DMS114 treated with DMSO at 0.1 percent for 48 hours (cell line): ENCODE measurements at regions not wholly inside any gene's neighbourhood (a gene's known extent, or its start where the extent isn't known, plus 50 kb on each side); places are given as distances from the start of the nearest gene placed in this dataset.

Experiments
- DNase-seq: peaks from one replicate; lab custom pipeline; 2025; ENCODE audit not compliant: unreplicated experiment; lab: John Stamatoyannopoulos, UW

DNA sequence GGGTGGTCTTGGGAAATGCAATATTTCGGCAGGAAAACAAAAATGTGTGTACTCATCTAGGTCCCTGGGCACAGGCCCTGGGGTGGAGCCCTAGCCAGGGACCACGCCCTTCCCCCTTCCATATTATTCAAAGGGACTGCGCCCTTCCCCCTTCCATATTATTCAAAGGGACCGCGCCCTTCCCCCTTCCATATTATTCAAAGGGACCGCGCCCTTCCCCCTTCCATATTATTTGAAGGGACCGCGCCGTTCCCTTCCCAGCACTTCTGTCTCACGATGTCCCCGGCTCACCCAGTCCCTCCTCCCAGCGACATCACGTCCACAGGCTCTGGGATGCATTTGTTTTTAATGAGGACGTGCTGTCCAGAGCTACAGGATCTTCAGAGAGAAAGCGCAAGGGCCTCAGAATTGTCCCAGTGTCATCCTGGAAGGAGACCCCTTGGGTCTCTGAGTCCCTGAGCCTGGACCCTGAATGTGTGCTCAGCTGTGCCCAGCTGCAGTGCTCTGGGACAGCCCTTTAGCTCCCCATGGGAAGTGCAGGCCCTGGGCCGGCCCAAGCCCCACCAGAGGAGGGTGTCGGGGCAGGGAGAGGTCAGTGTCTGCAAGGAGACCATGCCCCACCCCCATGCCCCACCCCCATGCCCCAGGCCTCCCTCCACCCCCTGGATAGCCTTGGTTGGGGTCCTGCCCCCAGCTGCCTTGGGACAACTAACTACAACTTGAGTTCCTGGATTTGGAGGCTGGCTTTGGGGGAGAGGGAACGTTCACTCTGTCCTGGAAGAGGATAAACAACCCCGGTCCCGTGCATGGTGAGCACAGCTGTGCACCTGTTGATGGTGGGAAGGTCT, 810.0 kb downstream of the BRD1 start:
- DNase-seq, result no peak

DNA sequence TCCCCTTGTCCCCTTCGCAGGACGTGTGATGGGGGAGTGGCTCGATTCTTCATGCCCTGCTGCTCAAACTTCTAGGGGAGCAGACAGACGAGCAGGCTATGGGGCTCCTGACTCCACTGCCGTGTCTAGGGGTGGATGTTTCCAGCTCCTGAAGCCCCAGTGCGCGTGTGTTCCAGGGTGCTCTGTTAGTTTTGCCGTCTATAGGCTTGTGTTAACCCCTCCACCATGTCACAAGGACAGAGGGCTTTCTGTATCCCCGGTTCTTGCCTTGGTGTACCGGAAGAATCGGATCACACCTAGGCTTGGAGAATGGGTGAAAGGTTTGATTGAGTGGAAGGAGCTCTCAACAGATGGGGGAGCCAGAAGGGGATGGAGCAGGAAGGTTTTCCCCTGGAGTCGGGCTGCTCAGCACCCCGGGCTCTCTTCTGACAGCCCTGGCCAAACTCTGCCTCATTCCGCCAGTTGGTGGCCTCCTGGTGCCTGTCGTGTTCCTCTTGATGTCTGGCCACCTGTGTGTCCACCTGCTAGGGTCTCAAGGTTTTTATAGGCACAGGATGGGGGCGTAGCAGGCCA, 810.7 kb downstream of the BRD1 start:
- DNase-seq, result no peak

DNA sequence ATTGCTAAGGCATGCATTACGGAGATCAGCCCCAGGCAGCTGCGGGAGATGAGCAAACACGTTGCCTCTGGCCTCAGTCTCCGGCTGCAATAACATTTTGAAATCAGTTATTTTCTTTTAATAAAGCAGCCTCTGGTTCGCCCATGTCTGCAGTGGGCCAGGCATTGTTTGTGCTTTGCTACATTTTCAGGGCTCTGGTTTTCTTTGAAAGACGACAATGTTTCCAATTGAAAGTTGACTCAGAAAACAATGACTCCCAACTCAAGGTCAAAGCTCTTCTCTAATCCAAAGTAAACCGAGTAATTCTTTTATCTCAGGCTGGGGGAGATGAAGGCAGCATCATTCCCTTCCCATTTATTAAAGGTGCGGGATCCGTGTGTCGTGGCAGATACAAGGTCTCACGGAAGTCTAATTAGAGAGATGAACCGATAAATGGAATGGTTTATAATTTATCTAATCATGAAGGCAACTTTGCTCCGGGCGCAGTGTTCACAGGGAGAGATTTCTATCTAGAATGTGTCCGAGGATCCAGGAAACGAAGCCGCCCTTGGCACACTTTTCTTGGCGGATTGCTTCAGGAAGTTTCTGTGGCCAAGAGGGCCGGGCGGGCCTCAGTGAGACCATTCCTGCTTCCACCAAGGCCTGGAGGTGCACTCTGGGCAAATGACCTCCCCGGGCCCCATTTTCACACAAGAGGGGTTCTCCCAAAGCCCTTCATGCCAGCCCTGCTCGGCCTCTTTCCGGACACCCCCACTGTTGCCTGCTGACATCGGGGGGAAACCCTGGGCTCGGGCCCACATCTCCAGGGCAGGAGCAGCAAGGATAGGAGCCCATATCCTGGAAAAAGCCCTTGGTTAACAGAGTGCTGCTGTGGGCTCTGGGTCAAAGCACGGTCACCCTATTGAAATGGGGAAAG, 811.4 kb downstream of the BRD1 start:
- DNase-seq, result no peak

DNA sequence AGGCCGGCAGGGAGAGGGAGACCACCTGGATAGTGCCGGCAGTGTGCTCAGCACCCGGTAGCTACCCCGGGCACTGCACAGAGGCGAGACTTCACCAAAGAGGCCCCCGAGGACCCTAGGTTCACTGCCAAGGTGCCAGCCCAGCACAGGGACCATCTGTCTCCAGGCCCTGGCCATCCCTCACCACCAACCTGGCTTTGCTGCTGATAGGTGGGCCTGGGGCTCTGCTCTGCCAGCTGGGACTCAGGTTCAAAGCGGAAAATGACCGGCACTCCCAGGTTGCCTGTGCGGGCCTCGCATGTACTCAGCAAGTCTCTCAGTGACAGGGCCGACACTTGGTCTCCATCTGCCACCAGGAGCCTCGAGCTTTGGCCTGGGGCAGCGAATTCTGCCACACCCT, 812.2 kb downstream of the BRD1 start:
- no peak for DNase-seq

DNA sequence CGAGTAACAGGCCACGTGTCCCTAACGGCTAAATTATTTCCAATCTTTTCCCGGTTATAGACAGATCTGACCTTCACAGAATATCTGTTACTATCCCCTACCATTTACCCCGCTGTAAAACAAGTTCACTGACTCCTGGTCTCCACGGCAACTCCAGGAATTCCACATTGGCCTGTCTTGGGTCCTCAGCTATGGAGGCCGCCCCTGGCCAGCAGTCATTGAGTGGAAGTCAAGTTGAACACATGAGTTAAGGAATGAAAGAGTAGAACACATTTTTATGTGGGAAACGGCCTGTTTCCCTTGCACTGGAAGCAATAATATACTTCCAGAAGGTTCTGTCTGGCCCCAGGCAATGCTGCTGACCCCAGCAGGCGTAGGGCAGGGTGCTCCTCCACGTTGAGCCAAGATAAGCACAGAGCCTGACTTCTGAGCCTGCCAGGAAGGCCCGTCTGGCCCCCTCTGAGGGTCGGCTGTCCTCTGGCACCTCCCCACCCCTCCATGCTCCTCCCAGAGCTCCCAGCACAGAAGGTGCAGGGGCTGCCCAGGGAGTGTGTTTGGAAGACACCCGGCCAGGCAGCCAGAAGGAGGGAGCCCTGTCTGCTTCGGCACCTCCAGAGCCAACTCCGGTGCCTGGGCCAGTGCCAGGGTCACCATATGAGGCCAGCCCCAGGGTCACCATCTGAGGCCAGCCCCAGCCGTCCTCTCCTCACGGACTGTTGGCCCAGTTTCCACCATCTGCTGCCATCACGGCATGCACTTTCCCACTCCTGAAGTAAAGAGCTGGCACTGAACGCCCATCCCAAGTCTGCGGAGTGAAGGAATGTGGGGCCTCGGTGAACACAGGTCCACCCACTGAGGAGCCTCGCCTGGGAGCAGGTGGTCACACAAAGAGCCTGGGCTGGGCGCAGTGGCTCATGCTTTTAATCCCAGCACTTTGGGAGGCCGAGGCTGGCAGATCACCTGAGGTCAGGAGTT, 813.2 kb downstream of the BRD1 start:
- DNase-seq, result no peak

DNA sequence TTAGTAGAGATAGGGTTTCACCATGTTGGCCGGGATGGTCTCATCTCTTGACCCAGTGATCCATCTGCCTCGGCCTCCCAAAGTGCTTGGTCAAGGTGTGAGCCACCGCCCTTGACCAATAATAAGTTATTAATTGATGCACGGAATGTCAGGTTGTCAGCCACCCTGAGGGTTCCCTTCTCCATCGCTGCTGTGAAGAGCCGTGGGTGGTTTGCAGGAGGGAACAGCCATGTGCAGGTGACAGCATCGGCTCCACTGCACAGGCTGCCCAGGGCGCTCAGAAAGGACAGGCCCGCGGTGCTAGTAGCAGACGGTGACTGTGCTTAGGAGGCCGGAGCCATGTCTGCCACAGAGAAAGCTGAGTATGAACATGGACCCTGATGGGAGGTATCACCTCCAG, 814.0 kb downstream of the BRD1 start:
- no peak for DNase-seq

DNA sequence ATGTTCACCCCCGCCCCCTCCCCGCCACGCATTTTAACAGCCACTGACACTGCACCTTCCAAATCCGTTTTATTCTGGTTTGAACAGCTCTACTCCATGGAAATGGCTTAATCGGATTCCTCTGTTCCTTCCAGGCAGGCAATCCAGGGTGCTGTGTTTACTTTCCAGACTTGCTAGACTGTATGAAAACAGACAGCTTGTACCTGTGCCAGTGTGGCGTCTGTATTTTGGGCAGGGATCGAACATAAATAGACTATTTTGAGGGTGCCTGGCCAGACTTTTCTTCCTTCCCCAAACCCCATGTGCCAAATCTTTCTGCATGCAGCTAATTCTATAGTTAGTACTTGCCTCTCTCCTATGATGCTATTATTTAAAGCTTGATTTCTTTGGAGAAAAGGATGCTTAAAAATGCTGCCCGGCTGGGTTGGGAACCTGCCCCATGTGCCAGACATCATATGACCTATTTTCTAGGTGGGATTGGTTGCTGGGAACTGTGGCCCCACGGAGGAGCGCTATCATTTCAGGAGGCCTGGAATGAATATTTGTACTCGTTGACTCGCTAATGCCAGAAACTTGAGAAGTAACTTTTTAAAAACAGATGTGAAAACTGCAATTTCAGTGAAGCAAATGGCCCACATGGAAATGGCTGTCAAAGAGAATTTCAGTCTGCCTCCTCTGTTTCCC, 814.8 kb downstream of the BRD1 start:
- DNase-seq, result no peak

DNA sequence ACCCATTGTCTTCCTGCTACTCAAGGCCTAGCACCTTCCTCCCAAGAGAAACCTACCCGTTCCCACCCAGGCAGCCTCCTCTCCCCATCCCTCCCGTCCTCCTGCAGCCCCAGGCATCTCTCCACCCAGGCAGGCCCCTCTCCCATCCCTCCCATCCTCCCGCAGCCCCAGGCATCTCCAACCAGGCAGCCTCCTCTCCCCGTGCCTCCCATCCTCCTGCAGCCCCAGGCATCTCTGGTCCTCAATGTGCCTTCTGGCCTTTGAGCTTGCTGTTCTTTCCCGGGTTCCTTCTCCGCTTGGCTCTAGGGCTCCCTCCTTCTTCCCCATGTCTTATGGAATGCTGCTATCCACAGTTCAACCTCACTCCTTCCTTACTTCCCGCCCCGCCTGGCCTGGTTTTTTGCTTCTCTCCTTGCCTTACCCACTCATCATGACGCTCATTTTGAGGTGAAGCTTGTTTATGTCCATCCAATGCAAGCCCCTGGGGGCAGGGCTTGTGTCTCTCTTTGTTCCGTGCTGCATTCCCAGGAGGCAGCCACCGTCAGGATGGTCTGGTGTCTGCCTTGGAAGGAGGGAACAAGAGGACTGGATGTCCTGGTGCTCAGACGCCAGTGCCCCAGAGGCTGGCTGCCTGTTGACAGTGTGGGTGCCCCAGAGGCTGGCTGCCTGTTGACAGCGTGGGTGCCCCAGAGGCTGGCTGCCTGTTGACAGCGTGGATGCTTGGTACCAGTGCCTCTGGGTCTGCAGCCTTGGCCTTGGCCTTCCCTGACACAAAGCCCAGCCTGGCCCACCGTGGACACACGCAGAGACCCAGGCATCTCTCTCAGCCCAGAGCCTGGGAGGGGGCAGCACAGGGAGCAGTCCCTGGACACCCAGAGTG, 815.7 kb downstream of the BRD1 start:
- no peak for DNase-seq

DNA sequence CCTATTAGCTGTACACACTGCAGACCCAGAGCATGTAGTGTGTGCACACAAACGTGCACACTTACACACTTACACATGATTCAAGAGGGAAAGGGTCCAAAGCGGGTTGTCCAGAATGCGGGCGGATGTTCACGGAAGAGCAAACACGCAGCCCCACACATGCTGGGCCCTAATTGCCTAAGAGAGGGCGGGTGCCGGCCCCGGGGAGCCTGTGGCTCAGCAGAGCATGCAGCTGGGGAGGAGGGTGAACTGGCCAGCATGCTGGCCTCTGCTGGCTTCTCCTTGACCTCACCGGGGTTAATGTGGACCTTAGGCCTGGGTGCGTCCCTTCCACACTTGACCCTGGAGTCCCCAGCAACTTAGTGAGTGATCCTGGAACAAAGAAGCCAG, 816.3 kb downstream of the BRD1 start:
- DNase-seq, result no peak

DNA sequence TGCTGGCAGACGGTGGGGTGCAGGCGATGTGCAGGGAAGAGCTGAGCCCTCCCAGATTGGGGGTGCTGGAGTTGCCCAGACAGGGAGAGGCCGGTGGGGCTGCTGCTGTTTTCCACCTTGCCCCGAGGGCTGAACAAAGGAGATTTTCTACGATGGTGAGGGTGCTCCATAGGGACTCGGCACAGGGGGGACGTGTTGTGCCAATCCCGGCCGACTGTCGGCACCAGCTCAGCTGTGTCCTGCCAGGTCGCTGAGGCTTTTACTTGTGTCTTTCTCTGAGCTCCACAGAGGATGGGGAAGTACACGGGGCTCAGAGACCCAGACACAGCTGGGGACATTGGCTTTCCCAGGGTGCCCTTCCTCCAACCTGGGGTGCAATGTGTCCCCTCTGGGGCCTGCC, 816.8 kb downstream of the BRD1 start:
- no peak for DNase-seq

DNA sequence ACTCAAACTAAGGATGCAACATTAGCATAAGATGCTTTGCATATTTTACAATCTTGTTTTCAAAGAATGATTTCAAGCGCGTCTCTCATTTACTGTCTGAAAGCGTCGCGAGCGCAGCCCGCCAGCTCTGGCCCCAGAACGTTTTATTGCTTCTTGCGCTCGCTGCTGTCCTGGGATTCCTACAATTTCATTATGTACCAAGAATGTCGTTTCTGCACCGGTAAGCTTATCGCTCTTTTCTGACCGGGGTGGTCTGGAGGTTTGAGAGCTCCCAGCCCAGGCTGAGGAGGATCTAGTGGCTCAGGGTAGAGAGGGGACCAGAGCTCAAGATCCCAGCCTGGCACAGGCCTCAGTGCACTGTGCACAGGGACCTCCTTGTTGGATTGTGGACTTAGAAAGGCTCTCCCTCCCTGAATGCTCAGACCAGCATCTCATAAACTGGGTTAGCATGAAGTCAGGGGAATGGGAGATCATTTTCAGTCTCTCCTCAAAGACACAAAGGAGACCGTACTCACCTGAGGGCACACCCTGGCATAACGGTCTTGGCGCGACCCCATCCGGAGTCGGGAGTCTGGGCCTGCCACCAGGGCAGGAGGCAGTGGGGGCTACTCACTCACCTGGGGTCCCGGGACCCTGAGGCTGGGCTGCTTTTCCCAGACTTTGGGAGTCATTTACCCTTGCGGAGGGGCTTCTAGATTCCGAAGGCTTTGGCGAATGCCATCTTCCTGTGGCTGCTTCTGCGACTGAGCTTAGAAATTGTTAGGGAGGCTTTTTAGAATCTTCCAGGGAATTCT, 817.4 kb downstream of the BRD1 start:
- no peak for DNase-seq

DNA sequence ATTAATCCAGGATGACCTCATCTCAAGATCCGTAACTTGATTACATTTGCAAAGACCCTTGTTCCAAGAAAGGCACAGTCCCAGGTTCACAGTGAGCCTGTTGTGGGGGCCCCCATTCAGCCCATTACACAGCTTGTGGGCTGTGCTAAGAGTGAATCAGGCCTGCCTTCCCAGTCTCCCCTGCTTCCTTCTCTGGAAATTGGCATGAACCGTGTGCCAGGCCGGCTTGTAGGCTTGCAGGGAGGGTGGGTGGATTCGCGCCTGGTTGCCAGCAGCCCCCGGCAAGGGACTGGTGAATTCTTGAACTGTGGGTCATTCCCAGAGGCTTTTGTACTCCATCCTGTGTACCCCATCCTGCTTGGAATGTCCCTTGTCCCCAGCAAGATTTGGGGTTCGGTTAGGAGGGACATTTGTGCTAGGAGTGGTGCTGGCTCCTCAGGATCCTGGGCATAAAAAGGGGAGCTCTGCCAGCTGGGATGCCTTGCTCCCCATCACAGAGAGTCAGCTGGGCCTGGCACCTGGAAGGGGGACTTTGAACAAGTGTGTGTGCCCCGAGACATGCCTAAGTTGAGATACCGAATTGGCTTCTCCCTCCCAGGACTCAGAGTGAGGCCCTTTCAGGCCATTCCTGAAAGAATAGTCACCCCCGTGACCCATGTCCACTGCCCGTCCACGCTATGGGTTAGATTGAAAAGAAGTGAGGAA, 818.2 kb downstream of the BRD1 start:
- no peak for DNase-seq

DNA sequence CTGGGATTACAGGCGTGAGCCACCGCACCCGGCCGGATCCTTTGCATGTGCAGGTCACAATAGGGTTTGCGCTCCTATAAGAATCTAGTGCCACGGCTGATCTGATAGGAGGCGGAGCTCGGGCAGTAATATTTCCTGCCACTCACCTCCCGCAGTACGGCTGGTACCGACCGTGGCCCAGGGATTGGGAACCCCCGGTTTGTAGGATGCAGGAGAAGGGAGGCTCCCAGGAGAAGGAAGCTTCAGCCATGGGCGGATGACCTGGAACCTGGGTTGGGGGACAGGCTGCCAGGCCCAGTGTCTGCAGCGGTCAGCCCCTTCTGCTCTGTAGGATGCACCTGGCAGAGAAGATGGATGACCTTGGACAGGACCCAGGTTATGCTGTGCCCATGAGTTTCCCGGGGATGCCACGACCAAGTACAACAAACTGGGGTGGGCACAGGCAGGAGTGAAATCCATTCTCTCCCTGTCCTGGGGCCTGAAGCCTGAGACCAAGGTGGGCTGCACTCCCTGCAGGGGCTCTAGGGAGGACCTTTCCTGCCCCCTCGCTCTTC, 818.9 kb downstream of the BRD1 start:
- DNase-seq, result no peak

DNA sequence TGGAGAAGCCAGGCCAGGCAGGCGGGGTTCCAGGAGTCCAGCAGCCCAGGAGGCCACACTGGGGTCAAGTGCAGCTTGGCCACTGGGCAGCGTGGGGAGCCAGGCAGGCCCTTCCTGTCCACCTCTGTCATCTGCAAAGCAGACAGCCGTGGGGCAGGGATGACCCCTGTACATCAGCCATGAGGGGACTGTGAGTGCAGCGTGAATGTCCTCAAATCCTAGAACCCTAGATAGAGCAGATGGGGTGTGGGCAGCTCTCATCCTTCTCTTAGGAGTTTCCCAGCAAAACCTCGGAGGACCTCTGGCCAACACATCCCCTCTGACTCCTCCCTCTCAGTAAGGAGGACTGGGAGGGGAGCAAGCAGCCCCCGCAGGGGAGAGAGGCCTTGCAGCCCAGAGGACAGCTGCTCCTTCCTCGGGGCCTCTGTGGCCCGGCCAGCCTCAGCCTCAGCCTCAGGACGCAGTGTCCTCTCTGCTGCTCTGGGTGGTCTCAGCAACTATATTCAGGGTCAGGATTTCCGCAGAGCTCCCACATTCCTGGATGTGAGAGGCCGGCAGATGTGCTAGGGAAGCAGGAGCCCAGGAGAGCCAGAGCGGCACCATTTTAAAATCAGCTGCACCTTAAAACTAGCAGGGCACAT, 820.5 kb downstream of the BRD1 start:
- no peak for DNase-seq

DNA sequence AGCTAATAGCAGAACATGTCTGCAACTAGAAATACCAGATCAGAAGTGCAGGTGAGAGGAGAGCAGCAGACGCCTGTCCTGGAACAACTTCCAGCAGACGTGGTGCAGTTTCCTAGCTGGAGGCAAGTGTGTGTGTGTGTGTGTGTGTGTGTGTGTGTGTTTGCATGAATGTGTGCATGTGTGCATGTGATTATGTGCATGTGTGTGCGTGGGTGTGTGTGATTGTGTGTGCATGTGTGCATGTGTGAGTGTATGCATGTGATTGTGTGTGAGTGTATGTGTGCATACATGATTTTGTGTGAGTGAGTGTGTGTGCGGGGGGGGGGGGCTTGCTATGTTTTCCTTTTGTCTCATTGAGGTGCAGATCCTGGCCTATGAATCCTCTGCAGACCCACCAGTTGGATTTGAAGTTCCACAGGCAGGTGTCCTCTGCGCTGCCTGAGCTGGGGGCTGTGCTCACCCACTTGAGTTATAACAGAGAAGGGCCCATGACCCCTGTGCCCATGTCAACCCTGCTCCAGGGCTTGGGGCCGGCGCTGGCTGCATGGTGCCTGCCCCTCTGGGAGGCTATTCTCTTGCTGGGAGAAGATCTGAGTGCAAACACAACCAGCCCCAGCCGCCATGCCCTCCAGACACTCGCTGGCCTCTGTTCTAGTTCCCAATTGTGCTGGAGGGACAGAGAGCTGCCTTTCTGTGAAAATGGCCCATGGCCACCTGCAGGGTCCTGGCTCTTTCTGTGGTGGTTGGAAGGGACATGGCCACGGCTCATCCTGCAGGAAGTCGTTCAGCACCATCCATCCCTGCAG, 821.3 kb downstream of the BRD1 start:
- no peak for DNase-seq

DNA sequence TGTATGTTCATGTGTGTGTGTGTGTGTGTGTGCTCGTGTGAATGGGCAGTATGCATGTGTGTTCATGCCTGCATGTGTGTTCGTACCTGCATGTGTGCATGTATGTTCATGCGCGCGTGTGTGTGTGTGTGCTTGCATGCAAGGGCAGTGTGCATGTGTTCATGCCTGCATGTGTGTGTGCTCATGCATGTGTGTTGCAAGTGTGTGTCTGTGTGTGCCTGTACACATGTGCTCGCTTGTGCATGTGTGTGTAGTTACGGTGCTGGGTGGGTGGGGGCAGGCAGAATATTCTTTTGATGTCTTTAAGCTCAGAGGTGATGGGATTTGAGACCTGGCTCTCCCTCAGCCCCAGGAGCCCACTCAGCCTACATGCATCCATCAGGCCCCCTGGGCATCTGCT, 822.1 kb downstream of the BRD1 start:
- DNase-seq, result no peak
